Stimulated activated CD8-positive, alpha-beta memory T cell treated with anti-CD3 and anti-CD28 coated beads, Interleukin-2, amount 100 ng/mL, for 1 hour (primary cell): ENCODE measurements at regions not wholly inside any gene's neighbourhood (a gene's known extent, or its start where the extent isn't known, plus 50 kb on each side); places are given as distances from the start of the nearest gene placed in this dataset.
"Not testable (repeated sequence)": the region's sequence is repeated elsewhere in the genome, so short reads cannot be mapped to it uniquely, and the experiment has no call there.

Source experiments
- DNase-seq, 2 donors: peaks; one replicate each; pipeline ENCODE4 v3.0.0-alpha.2; 2020; ENCODE audit warnings: low read depth in 2 of 2

DNA sequence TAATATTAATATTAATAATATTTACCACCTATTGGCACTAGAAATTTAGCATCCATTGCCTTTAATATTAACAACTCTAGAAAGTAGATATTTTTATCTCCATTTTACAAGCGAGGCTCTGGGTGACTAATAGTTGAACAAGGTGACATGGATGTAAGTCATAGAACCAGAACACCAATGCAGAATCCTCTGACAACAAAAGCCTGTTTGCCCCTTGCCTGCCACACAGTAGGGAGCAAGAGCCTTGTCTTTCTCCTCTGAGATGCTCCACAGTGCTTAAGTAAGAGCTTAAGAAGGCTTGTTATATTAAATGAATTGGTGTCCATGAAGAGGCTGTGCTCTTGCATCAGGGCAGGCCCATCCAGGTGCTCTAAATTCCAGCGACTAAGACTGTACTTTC is 51.2 kb upstream of the LBX1 start:
- DNase-seq = no peak

- not testable (repeated sequence) for DNase-seq
These were observed 51.7 kb upstream of the LBX1 start for GRCh38 chr10:101280921-101281320.

GRCh38 chr10:101282947-101283346 is 53.7 kb upstream of the LBX1 start:
- no peak for DNase-seq

GRCh38 chr10:101283762-101284100 is 54.5 kb upstream of the LBX1 start:
- DNase-seq = no peak

GRCh38 chr10:101284101-101284743 is 55.0 kb upstream of the LBX1 start:
- no peak for DNase-seq

DNA sequence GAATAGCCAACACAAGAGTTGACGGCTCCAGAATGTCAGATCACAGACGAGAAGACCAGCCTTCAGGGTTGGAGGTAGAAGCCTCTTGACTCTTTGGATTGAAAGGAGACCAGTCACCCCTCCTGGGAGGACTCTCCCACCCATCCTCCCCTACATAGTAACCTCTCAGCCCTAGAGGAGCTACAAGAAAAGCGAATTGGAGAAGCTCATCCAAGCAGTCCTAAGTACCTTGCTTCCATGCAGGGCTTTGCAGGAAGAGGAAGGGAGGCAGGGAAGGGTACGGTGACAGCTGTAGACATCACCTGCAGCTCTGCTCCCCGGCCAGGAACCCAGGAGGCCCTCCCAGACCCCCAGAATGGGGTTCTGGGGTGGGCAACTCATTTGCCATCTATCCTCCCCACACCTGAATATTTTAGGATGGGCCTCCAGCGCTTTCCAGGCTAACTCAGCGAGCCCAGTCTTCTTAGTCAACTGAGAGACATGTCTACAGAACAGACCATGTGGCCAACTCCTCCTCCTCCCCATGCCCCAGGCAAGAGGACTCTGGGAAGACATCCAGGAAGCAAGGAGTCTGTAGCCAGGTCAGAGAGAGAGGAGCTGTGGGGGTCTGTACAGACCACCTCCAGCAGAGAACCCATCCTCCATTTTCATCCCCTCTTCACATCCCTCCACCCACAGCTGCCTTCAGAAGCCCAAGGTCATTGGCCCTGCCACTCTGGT is 55.6 kb upstream of the LBX1 start:
- DNase-seq = no peak

- no peak for DNase-seq
These were observed 56.3 kb upstream of the LBX1 start for GRCh38 chr10:101285519-101286070.

DNA sequence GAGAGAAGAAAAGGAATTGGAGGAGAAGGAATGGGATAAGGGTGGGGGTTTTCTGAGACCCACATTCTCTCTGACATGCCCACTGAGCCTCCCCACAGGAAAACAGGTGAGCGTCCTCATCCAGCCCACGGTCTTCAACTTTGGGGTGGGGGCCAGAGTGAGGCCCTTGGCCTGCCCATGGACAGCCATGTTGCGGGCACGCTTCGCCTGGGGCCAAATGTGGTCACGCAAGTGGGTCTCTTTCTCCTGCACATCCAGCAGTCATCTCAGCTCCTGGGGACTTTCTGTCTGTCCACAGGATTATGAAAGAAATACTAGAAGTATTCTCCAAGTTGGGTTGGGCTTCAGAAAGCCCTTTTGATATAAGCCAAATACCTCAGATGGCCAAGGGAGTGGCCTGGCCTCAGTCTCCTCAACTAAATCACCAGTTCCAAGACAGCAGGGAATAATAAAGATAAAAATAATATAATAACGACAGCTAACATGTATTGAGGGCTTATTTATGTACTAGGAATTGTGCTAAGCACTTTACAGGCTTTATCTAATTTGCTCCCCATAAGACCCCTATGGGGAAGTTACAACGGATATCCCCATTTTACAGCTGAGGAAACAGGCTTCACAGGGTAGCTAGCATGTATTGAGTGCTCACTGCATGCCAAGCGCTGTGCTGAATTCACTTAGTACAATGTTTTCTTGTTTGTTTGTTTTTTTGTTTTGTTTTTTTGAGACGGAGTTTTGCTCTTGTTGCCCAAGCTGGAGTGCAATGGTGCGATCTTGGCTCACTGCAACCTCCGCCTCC is 57.2 kb upstream of the LBX1 start:
- DNase-seq = no peak

DNA sequence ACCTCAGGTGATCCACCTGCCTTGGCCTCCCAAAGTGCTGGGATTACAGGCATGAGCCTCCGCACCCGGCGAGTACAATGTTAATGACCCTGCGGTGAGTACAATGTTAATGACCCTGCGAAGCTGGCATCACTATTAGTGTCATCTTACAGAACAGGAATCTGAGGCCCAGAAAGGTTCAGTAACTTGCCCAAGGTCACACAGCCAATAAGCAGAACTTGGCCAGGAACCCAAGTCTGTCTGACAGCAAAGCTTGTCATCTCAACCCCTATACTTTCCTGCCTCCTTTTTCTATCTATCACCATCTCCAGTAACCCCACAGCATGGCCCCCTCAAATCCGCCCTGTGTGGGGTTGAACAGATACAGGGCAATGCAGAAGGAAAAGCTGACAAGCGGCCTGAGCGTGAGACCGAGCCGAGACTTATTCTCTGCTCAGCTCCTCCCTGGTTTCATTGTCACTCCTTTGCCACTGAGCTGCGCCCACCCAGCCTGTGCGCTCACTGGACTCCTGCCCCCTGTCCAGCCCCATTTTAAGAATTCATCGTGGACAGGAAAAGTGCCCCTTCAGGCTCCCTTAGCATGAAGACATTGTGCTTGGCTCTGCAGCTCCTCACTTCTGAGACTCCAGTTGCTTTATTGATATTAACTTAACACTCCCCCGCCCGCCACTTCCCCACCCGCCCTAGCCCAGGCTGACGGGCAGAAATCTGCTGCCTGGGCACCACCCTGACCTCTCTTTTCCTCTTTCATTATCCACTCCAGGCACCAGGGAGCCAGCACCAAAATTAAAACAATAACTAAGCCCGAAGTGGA is 58.1 kb upstream of the LBX1 start:
- no peak for DNase-seq

GRCh38 chr10:101287997-101288635 is 58.9 kb upstream of the LBX1 start:
- no peak for DNase-seq

DNA sequence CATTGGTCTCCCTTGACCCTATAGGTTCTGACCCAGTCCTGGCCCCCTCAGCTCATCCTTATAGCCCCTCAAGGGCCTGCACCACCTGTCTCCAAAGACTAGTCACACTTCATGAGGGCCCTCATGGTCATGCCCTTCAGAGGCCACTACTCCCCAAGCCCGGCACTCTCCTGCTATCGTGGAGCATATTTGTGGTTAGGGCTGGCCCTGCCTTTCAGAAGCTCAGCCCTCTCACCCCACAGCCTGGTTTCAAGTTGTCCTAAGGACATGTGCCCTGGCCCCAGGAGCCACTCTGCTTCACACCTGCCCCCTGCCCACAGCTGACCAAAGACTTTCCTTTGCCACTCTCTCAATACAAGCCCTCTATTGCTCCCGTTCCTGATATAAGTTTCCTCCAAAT is 60.3 kb upstream of the LBX1 start:
- no peak for DNase-seq

DNA sequence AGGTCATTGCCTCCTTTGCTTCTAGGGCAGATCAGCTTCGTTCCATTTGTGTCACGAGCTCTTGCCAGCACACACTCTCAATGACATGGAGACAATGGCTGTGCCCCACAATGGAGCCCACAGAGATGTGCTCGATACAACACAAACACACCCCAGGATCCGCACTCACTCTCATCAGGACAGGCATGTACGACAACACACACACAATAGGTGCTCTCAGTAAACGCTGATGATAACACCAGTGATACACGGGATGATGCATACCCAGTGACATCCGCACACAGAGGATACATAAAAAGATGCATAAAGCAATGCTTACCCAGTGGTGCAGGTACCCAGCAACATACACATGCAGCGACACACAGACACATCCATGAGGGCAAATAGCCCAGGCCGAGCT is 61.2 kb upstream of the LBX1 start:
- DNase-seq = no peak

GRCh38 chr10:101290881-101291280 is 61.6 kb upstream of the LBX1 start:
- no peak for DNase-seq

- peak; percentile 13 to 26 for DNase-seq
These were observed 62.3 kb upstream of the LBX1 start for GRCh38 chr10:101291331-101292193.

DNA sequence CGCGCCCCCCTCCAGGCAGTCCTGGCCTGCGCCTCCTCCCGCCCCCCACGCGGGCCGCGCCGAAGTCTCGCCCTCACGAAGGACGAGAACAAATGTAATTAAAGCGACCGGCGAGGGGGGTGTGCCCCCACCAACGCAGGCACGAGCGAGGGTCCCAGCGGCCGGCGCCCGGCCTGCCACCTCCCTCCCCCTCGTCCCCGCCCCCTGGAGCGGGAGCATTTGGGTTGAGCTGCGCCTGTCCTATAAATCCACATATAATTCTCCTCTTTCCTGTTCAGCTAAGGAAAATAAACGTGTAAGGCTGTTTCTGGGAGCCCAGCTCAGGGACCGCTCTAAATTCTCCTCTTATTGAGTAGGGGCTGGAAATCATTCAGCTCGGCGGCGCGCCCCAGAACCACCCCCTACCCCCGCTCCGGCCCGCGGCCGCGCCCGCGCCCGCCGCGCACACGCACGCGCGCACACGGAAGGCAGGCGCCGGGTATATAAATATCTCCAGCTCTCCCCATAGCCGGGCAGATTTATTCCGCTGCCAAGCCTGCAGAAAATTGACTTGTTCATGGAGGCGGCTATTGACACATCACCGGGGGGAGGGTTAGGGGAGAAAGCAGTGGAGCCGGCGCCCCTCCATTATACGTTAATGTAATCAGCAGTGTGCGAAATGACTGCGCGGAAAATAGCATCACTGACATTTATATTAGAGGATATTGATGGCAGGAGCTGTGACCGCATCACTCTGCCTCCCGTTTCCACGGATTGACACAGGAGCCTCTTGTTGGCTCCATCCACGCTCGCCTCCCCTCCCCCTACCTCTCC is 61.6 kb upstream of the BTRC start:
- no peak for DNase-seq

DNA sequence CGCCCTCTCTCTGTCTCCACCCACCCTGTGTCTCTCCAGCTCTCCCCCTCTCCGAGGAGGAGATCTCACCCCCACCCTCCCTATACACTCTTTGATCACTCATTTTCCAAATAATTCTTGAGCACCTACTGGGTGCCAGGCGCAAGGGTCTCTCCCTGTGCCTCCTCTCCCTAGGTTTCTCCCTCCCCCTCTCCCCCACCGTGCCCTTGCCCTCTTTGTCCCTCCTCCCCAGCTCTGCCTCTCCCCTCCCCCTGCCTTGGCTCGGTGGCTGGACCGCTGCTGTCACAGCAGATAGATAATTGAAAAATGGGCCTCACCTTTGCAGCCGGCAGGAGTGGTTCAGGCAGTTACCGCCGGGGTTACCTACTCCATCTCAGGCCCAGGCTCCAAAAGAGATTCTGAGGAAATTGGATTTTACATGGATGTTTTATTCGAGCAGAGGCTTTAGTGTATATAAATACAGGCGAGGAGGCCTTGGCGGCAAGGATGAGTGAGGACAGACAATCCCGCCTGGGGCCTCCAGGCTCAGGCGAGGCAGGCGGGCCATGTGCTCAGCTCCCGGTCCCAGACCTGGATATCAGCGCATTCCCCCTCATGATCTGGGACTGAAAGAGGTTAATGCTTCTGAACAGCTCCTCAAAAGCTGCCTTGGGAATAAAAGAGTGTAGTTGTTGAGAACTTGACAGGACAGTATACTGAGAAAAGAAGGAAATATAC is 60.8 kb upstream of the BTRC start:
- no peak for DNase-seq

GRCh38 chr10:101294109-101294508 is 59.9 kb upstream of the BTRC start:
- no peak for DNase-seq

- no peak for DNase-seq
These were observed 58.7 kb upstream of the BTRC start for GRCh38 chr10:101295261-101295660.
